ENCODE measurements at regions not wholly inside any gene's neighbourhood (a gene's known extent, or its start where the extent isn't known, plus 50 kb on each side); places are given as distances from the start of the nearest gene placed in this dataset.
"Not testable (repeated sequence)": the region's sequence is repeated elsewhere in the genome, so short reads cannot be mapped to it uniquely, and the experiment has no call there.

DNA sequence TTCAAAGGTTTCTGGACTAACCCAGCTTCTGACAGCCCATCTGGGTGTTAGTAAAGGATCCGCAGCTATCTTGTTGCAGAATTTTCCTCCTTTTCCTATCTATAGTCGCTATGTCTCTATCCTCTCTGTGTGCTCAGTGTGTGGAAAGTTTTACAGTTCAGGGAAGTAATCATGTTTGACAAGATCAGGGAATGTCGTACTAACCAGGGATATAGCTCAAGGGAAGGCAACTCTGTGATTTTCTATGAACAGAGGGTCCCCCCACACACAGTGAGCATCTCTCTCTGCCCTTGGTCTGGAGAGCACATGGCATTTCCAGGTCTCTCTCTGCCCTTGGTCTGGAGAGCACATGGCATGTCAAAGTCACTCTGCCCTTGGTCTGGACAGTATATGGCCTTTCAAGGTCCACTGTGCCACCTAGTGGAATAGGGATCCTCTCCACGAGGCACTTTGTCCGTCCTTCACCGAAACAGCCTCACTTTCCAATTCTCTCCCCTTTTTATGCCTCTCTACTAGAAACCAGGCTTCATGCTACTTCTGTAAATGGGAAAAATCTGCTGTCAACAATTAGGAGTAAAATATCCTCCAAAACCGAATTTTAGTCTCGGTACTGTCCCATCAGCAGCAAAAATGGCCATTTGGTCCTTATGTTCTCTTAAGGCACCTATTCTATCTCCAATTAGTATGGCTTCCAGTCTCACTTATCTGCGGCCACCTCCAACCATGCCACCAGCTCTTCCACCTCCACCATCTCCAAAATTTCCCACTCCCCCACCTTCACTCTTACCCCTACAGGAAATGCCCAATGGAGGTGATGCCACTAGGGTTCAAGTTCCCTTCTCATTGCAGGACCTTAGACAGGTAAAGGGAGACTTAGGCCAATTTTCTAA, 88.7 kb downstream of the IGLL5 start:
- no peak for FAIRE-seq
- DNase-seq (ENCODE audit: low spot score in 2 of 2): no peak

DNA sequence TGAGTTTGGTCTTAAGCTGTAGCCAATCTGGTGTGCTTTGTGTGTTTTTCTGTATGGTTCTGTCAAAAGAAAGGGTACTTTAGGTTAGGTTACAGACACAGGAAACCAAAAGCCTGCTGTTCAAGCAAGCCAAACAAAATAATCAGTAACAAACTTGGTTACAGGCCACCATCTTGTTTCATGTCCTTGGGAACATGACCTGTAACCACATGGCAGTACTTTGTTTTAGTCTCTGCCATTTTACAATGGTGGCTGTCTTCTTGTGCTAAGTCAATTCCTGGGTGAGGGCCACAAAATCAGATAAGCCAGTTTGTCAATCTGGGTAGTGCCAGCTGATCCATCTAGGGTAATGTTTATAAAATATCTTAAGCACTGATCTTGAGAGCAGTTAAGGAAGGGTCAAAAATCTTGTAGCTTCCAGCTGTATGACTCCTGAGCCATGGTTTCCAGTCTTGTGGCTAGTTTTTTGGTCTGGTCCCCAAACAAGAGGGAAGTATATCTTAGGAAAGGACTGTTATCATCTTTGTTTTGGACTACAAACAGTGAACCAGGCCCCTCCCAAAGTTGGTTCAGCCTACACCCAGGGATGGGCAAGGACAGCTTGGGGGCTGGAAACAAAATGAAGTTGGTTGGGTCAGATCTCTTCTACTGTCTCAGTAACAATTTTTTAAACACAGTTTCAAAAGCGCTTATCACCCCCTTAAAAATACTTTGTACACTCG, 90.0 kb downstream of the IGLL5 start:
- FAIRE-seq (no peak), DNase-seq (ENCODE audit: low spot score in 2 of 2) (no peak)

DNA sequence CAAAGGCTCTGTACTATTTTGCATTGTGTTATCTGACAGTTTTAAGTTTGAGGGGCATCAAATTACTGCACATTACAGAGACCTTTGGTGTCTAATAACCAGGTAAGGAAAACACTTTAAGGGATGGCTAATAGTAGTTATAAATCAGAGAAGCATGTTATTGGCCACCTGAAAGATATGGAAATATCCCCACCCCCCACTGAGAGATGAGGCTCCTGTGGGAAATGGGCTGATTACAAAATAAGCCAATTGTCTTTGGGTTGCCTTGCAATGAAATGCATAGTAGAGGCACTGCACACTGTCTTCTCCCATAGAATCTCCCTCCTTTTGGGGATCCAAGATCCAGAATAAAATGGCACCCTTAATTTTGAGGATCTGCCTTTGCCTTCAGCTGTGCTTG, 91.0 kb downstream of the IGLL5 start:
- FAIRE-seq (no peak), DNase-seq (ENCODE audit: low spot score in 2 of 2) (no peak)

DNA sequence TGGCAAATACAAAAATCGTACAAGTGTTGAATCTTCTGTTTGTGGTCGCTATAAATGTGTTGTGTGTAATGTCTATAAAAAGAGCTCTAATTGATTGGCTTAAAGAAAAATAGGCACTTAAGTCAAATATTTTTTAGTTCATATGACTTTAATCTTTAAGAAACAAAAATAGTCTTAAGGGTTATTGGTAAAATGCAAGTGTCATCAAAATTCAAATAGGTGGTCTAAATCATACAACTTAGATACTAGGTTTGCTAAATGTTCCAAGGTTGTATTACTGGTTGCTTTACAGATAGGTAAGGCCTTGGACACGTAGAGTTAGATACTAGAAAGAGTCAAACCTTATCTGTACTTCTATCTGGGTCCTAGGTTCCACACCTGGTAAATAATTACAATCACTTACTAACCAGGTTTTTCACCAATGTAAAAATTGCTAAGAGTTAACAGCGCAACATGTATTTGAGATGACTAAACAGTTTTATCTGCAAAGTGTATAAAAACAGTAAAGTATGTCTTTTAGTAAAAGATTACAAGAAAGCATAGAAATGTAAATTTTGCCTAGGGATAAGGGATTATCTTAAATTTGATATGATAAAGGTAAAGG, 91.1 kb upstream of the GNAZ start:
- FAIRE-seq (no peak), DNase-seq (ENCODE audit: low spot score in 2 of 2) (no peak)

DNA sequence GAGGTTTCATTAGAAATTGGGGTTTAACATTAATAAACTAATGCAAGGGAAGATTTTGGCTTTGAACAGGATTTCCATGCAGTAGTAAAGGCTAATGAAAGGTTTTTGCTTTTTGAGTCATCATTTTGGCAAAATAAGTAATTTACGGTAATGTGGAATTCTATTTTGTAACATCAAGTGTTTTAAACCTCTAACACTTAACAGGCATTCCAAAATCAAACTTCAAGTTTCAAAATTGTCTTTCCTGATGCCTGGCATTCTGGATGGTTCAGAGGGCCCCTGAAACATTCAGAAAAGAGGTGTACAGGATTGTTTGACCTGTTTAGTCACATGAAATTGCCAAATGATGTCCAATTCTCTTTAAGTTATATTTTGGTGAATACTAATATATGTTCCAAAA, 90.4 kb upstream of the GNAZ start:
- no peak for FAIRE-seq
- no peak for DNase-seq (ENCODE audit: low spot score in 2 of 2)

DNA sequence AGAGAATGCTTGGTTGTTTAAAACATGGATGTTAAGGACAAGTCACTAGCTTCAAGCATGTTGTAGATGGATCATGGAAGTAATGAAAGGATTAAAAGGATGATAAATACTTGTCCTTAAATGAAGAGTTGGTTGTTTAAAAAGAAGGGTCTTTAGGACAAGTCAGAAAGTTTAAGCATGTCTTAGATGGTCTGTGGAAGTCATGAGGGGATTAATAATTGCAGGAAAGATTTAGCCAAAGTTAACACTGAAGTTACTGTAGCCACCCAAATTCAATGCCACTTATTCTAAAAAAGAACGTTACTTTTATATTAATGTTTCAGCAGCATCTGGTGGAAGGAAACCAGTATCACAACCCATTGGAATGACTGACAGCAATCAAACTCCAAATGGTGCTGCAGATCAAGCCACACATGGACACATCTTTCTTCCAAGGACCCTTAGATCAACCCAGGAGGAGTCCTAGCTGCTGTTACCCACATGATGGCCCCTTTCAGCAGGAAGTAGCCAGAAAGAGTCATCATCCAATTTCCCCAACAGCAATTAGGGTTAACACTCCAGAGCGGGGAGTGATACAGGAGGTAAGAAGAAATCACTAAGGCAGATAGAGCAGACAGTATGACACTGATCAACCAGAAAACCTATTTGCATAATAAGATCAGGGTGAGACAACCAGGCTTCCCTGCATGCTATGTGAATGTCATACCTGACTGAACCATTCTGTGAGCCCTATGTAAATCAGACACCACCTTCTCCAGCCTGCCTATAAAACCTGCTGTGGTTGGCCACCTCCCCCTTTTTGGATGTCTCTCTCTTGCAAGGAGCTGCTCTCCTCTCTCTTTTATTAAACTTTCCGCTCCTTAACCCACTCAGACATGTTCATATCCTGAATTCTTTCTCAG, 88.4 kb upstream of the GNAZ start:
- DNase-seq (ENCODE audit: low spot score in 2 of 2) (no peak), FAIRE-seq (no peak)

DNA sequence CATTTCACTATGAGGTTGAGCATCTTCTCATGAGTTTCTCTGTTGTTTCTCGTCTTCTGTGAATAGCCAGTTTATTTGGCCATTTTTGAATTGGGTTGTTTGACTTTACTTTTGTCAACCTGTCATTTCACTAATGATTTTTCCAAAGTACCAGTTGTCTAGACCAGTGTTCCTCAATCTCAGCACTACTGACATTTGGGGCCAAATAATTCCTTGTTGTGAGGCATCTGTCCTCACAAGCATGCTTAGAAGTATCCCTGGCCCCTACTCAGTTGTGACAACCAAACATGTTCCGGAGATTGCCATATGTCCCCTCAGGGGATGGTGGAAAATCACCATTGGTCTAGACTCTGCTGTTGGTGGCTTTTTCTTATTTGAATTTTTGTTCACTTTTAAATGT, 87.7 kb upstream of the GNAZ start:
- FAIRE-seq: no peak
- no peak for DNase-seq (ENCODE audit: low spot score in 2 of 2)

DNA sequence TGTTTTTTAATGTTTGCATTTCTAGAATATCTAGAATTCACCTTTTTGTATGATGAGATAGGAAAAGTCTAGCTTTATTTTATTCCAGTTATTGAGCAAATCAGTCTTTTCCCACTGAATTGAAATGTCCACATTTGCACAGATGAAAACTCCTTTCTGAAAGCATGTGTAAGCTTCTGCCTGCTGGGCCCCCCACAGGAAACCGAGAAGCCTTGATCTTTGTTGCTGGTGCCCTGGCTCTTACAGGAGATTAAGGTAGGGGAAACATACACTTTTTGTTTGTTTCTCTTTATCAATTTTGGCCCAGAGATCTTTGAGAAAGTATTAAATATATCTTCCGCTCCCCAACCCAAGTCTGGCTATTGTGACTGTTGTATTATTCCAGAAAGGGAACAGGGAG, 87.2 kb upstream of the GNAZ start:
- FAIRE-seq (no peak), DNase-seq (ENCODE audit: low spot score in 2 of 2) (no peak)

DNA sequence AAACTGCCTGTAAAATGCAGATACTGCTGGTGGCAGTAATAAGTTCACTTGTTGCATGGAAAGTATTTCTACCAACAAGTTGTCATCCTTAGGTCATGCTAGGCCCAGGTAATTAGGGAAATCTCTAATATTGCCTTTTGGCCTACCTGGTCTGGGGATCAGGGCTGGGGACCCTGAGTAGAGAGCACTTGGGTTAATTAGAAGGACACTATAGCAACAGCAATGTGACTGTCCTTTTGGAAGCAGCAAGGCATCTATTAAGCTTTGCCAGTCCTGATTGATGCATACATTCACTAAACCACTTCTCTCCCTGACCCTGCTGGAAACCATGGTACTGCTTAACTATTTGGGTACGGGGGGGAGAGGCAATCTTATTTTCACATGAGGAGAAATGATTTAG, 86.5 kb upstream of the GNAZ start:
- no peak for FAIRE-seq

DNA sequence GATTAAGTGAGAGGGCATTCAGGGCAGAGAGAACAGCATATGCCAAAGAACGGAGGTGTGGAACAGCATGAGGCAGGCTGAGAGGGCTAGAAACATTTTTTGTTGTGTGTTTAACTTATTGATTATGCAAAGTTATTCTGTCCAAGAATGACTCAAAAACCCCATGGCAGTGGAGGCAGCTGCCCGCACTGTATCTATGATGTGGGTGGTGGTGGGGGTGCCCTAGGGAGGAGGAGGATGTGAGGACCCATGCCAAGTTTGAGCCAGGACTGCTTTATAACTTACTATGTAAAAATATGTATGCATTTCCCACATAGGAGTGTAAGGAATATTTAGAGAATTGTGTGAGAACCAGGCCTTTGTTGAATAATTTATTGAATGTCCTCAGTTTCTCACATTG, 85.4 kb upstream of the GNAZ start:
- FAIRE-seq (no peak), DNase-seq (ENCODE audit: low spot score in 2 of 2) (no peak)

More for the DNA sequence above, 86.5 kb upstream of the GNAZ start:
- DNase-seq (ENCODE audit: low spot score in 2 of 2): no peak

DNA sequence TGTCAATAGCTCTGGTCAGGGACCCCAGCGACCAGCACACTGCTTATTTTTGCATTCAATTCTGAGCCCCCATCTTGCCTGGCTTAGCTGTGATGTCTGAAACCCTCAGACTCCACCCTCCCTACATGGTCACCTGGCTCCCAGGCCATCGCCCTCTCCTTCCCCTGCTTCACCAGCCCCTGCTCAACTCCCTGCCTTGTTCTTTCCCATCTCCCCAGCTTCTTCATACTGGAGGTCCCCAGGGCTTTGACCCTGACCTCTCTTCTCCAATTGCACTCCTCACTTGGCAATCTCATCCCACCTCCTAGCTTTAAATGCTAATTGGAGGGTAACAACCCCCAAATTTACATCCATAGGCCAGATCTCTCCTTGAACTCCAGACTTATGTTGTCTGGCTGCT, 84.3 kb upstream of the GNAZ start:
- no peak for DNase-seq (ENCODE audit: low spot score in 2 of 2)
- no peak for FAIRE-seq

DNA sequence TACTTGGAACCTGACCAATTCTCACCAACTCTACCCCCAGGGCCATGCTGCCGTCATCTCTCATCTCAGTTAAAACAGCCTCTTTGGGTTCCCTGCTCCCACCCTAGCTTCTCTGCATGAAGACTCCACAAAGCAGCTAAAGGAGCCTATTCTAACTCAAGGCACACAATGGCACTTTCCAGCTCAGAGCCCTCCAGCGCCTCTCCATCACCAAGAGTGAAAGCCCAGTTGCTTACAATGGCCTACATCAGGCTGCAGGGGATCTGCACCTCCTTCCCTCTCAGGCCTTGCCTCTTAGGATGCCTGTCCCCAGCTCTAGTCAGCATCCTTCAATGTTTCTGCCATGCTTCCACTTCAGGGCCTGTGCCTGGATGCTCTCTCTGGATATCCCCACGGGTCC, 83.7 kb upstream of the GNAZ start:
- FAIRE-seq: no peak
- no peak for DNase-seq (ENCODE audit: low spot score in 2 of 2)

DNA sequence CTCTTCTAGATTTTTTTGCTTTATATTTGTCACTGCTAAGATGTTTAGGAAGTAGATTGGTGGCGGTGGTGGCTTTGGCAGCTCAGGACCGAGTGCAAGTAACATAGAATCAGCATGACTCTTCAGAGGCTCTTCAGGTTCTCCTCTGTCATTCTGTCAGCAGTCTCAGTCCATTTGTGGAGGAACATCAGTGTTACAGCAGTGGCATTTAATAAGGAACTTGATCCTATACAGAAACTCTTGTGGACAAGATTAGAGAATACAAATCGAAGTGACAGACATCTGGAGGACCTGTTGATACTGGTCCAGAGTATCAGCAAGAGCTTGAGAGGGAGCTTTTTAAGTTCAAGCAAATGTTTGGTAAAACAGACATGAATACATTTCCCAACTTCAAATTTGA, 82.2 kb upstream of the GNAZ start:
- FAIRE-seq: no peak
- DNase-seq (ENCODE audit: low spot score in 2 of 2): no peak

DNA sequence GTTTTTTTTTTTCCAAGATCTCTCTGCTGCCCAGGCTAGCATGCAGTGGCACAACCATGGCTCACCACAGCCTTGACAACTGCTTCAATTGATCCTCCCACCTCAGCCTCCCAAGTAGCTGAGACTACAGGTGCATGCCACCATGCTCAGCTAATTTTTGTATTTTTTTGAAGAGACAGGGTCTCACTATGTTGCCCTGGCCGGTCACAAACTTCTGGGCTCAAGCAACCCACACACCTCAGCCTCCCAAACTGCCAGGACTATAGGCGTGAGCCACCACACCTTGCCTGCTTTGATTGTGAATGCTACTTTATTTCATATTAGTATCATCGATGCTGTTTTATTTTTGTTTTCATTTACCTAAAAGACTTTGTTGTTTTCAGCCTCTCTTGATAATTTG, 81.5 kb upstream of the GNAZ start:
- FAIRE-seq: no peak
- no peak for DNase-seq (ENCODE audit: low spot score in 2 of 2)

DNA sequence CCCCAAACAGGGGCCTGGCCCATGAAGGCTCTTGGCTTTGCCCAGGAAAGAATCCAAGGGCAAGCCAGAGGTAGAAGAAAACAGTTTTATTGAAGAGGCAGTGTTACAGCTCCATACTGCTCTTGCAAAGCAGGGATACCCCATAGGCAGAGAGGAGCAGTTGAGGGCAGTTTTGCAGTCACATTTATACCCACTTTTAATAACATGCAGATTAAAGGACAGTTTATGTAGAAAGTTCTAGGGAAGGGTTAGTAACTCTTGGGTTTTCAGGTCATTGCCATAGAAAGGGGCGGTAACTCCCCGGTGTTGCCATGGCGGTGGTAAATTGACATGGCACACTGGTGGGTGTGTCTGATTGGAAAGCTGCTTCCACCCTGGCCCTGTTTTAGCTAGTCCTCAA, 80.5 kb upstream of the GNAZ start:
- FAIRE-seq (no peak), DNase-seq (ENCODE audit: low spot score in 2 of 2) (no peak)

DNA sequence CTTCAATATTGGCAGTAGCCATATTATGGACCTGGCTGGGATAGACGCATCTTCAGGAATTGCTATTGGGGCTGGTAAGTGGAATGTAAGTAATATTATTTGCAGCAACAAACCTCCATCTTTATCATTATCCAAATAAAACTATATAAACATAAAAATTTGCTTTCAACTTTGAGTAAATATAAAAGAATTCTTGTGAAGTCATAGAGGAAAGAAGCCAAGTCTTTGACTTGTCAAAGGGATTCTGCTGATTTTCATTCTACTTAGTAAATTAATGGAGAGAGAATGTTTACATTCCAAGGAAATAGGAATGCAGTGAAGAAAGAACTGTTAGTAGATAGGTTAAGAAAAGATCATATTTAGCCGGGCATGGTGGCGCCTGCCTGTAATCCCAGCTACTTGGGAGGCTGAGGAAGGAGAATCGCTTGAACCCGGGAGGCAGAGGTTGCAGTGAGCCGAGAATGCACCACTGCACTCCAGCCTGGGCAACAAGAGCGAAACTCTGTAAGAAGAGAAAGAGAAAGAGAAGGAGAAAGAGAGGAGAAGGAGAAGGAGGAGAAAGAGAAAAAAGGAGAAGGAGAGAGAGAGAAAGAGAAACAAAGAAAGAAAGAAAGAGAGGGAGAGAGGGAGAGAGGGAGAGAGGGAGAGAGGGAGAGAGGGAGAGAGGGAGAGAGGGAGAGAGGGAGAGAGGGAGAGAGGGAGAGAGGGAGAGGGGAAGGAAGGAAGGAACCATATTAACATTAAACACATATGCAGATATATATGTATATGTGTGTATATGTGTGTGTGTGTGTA, 79.4 kb upstream of the GNAZ start:
- not testable (repeated sequence) for DNase-seq (ENCODE audit: low spot score in 2 of 2); FAIRE-seq

DNA sequence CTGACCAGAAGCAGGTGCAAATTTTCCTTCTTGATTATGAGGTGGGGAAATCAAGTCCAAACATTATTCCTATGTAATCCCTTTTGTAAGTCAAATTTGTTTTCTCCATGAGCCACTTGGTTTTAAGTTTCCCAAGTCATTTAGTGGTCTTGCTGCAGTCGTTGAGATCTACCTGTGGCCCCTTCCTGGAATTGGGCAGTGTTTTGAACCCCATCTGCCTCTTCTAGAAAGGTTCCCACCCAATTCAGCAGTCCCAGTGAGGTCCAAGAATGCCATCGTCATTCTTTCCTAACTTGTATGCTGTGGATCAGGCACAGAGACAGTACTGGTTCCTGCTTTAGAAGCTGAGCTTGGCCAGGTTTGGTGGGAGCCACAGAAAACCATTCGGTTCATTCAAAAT, 77.8 kb upstream of the GNAZ start:
- FAIRE-seq: no peak
- no peak for DNase-seq (ENCODE audit: low spot score in 2 of 2)

DNA sequence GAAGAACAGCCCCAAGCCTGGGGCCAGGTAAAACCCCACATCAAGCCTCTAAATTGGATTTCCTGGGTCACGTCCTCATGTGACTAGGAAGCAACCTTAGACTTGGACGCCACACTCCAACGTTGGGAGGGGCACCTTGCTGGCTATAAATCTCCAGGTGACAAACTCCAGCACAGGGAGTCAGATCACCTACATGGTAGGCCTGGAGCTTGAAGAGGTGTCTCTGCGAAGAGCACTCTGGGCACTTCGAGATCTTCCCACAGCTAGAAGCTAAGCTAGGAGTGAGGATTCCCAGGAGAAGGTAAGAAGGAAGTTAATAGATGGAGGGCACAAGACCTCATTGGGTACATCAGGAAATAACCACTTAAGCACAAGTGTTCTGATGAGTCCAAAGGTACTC, 77.1 kb upstream of the GNAZ start:
- FAIRE-seq (no peak), DNase-seq (ENCODE audit: low spot score in 2 of 2) (no peak)

DNA sequence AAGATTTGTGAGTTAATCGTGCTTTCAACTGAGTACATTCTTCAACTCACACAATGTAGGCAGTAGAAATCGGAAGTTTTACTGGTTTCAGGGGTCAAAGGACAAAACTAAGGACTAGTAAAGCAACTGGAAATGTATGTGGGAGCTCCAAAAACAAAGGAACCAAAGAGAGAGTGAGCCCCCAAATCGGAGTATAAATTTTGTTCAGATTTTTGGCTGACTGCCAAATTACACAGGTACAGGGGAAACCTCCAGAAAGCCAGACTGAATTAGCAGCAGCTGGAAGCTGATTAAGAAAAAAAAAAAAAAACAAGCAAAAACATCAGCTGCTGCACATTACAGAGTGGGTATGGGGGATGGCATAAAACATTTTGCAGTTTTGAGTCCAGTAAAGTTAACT, 75.2 kb upstream of the GNAZ start:
- no peak for FAIRE-seq

More for the DNA sequence above, 75.2 kb upstream of the GNAZ start:
- DNase-seq (ENCODE audit: low spot score in 2 of 2): no peak
